ENCODE measurements at regions not wholly inside any gene's neighbourhood (a gene's known extent, or its start where the extent isn't known, plus 50 kb on each side); places are given as distances from the start of the nearest gene placed in this dataset.

GRCh38 chr20:7226156-7226555 lies 458.7 kb downstream of the BMP2 start:
- H3K27ac Mint-ChIP-seq = no peak overlapping the region
- no peaks in the 10 kb centered on the region for H3K4me1 Mint-ChIP-seq (ENCODE audit: low read depth)

GRCh38 chr20:7231303-7231702 lies 463.8 kb downstream of the BMP2 start:
- DNase-seq (no peak), ATAC-seq (replicated peaks in 1 of 2) (no peak)
- H3K27ac Mint-ChIP-seq = no peak overlapping the region
- H3K9me3 Mint-ChIP-seq = peaks cover 3 to 8% of the 10 kb centered on the region in 2 donors
- H3K27me3 Mint-ChIP-seq (ENCODE audit: low read depth) = no peaks in the 10 kb centered on the region
- H3K4me1 Mint-ChIP-seq (ENCODE audit: low read depth) = no peaks in the 10 kb centered on the region
- no peak overlapping the region for H3K4me3 Mint-ChIP-seq
- H3K36me3 Mint-ChIP-seq (ENCODE audit: insufficient read depth in 2 of 2) = no peaks in the 10 kb centered on the region

More at GRCh38 chr20:7226156-7226555, 458.7 kb downstream of the BMP2 start:
- H3K9me3 Mint-ChIP-seq = peaks cover 10 to 11% of the 10 kb centered on the region in 2 donors
- H3K36me3 Mint-ChIP-seq (ENCODE audit: insufficient read depth in 2 of 2) = peaks cover 1 to 2% of the 10 kb centered on the region in 2 donors
- DNase-seq = no peak
- no peak overlapping the region for H3K4me3 Mint-ChIP-seq
- ATAC-seq (replicated peaks in 1 of 2) = no peak
- H3K27me3 Mint-ChIP-seq (ENCODE audit: low read depth) = no peaks in the 10 kb centered on the region

- Mint-ChIP-seq H3K36me3 (ENCODE audit: insufficient read depth in 2 of 2) (no peaks in the 10 kb centered on the region), H3K27ac (no peak overlapping the region), H3K27me3 (ENCODE audit: low read depth) (no peaks in the 10 kb centered on the region), H3K4me1 (ENCODE audit: low read depth) (no peaks in the 10 kb centered on the region), H3K9me3 (peaks cover 3 to 6% of the 10 kb centered on the region in 2 donors), H3K4me3 (no peak overlapping the region)
- ATAC-seq (replicated peaks in 1 of 2) = no peak
- no peak for DNase-seq
Observed at GRCh38 chr20:7232796-7233195, 465.3 kb downstream of the BMP2 start.

GRCh38 chr20:7237251-7237650 lies 469.8 kb downstream of the BMP2 start:
- H3K4me3 Mint-ChIP-seq = no peak overlapping the region
- H3K9me3 Mint-ChIP-seq = peaks cover 6 to 10% of the 10 kb centered on the region in 2 donors
- no peak overlapping the region for H3K27ac Mint-ChIP-seq
- no peak for ATAC-seq (replicated peaks in 1 of 2)
- no peaks in the 10 kb centered on the region for H3K36me3 Mint-ChIP-seq (ENCODE audit: insufficient read depth in 2 of 2)
- H3K27me3 Mint-ChIP-seq (ENCODE audit: low read depth) = no peaks in the 10 kb centered on the region
- no peaks in the 10 kb centered on the region for H3K4me1 Mint-ChIP-seq (ENCODE audit: low read depth)
- DNase-seq = no peak

- Mint-ChIP-seq H3K4me1 (ENCODE audit: low read depth) (no peaks in the 10 kb centered on the region), H3K27me3 (ENCODE audit: low read depth) (no peaks in the 10 kb centered on the region), H3K4me3 (no peak overlapping the region), H3K27ac (no peak overlapping the region), H3K9me3 (peaks cover 4 to 8% of the 10 kb centered on the region in 2 donors), H3K36me3 (ENCODE audit: insufficient read depth in 2 of 2) (no peaks in the 10 kb centered on the region)
- DNase-seq (no peak), ATAC-seq (replicated peaks in 1 of 2) (no peak)
Observed at GRCh38 chr20:7240490-7240889, 473.0 kb downstream of the BMP2 start.

- Mint-ChIP-seq H3K4me1 (ENCODE audit: low read depth) (no peaks in the 10 kb centered on the region), H3K27ac (no peak overlapping the region), H3K9me3 (peaks cover 3 to 8% of the 10 kb centered on the region in 2 donors), H3K27me3 (ENCODE audit: low read depth) (no peaks in the 10 kb centered on the region), H3K36me3 (ENCODE audit: insufficient read depth in 2 of 2) (no peaks in the 10 kb centered on the region), H3K4me3 (no peak overlapping the region)
- ATAC-seq (replicated peaks in 1 of 2) (no peak), DNase-seq (no peak)
Observed at GRCh38 chr20:7248281-7249201, 481.1 kb downstream of the BMP2 start.

- peaks cover 3 to 8% of the 10 kb centered on the region in 2 donors for H3K9me3 Mint-ChIP-seq
- no peaks in the 10 kb centered on the region for H3K27me3 Mint-ChIP-seq (ENCODE audit: low read depth)
- H3K4me1 Mint-ChIP-seq (ENCODE audit: low read depth) = no peaks in the 10 kb centered on the region
- H3K36me3 Mint-ChIP-seq (ENCODE audit: insufficient read depth in 2 of 2) = no peaks in the 10 kb centered on the region
- no peak overlapping the region for H3K27ac Mint-ChIP-seq
- no peak for ATAC-seq (replicated peaks in 1 of 2)
- H3K4me3 Mint-ChIP-seq = no peak overlapping the region
- DNase-seq = no peak
Observed at GRCh38 chr20:7250337-7250736, 482.9 kb downstream of the BMP2 start.

GRCh38 chr20:7257099-7257498 lies 489.6 kb downstream of the BMP2 start:
- no peak overlapping the region for H3K4me3 Mint-ChIP-seq
- no peak overlapping the region for H3K27ac Mint-ChIP-seq
- H3K4me1 Mint-ChIP-seq (ENCODE audit: low read depth) = no peaks in the 10 kb centered on the region
- peaks cover 3 to 8% of the 10 kb centered on the region in 2 donors for H3K9me3 Mint-ChIP-seq
- H3K27me3 Mint-ChIP-seq (ENCODE audit: low read depth) = no peaks in the 10 kb centered on the region
- ATAC-seq (replicated peaks in 1 of 2) = no peak
- no peak for DNase-seq
- H3K36me3 Mint-ChIP-seq (ENCODE audit: insufficient read depth in 2 of 2) = no peaks in the 10 kb centered on the region

- H3K36me3 Mint-ChIP-seq (ENCODE audit: insufficient read depth in 2 of 2) = no peaks in the 10 kb centered on the region
- DNase-seq (no peak), ATAC-seq (replicated peaks in 1 of 2) (no peak)
- no peak overlapping the region for H3K4me3 Mint-ChIP-seq
- H3K9me3 Mint-ChIP-seq = peaks cover 3 to 7% of the 10 kb centered on the region in 2 donors
- H3K27me3 Mint-ChIP-seq (ENCODE audit: low read depth) = no peaks in the 10 kb centered on the region
- no peak overlapping the region for H3K27ac Mint-ChIP-seq
- H3K4me1 Mint-ChIP-seq (ENCODE audit: low read depth) = no peaks in the 10 kb centered on the region
Observed at GRCh38 chr20:7257692-7258466, 490.4 kb downstream of the BMP2 start.

- H3K4me3 Mint-ChIP-seq = no peak overlapping the region
Observed at GRCh38 chr20:7262803-7263202, 495.3 kb downstream of the BMP2 start.

GRCh38 chr20:7264137-7264536 lies 496.7 kb downstream of the BMP2 start:
- H3K36me3 Mint-ChIP-seq (ENCODE audit: insufficient read depth in 2 of 2) = no peaks in the 10 kb centered on the region
- peaks cover under 1 to 3% of the 10 kb centered on the region in 2 donors for H3K9me3 Mint-ChIP-seq
- H3K4me3 Mint-ChIP-seq = no peak overlapping the region
- no peaks in the 10 kb centered on the region for H3K27me3 Mint-ChIP-seq (ENCODE audit: low read depth)
- H3K4me1 Mint-ChIP-seq (ENCODE audit: low read depth) = no peaks in the 10 kb centered on the region
- no peak overlapping the region for H3K27ac Mint-ChIP-seq
- DNase-seq (no peak), ATAC-seq (replicated peaks in 1 of 2) (no peak)

More at GRCh38 chr20:7262803-7263202, 495.3 kb downstream of the BMP2 start:
- Mint-ChIP-seq H3K27ac (no peak overlapping the region), H3K4me1 (ENCODE audit: low read depth) (no peaks in the 10 kb centered on the region), H3K36me3 (ENCODE audit: insufficient read depth in 2 of 2) (no peaks in the 10 kb centered on the region), H3K27me3 (ENCODE audit: low read depth) (no peaks in the 10 kb centered on the region), H3K9me3 (peaks cover 3 to 5% of the 10 kb centered on the region in 2 donors)
- DNase-seq (no peak), ATAC-seq (replicated peaks in 1 of 2) (no peak)

- H3K4me1 Mint-ChIP-seq (ENCODE audit: low read depth) = no peaks in the 10 kb centered on the region
- DNase-seq = no peak
- H3K27ac Mint-ChIP-seq = no peak overlapping the region
- H3K4me3 Mint-ChIP-seq = no peak overlapping the region
- peaks cover 2 to 4% of the 10 kb centered on the region in 2 donors for H3K9me3 Mint-ChIP-seq
- no peak for ATAC-seq (replicated peaks in 1 of 2)
- H3K36me3 Mint-ChIP-seq (ENCODE audit: insufficient read depth in 2 of 2) = no peaks in the 10 kb centered on the region
- H3K27me3 Mint-ChIP-seq (ENCODE audit: low read depth) = no peaks in the 10 kb centered on the region
Observed at GRCh38 chr20:7269452-7269851, 502.0 kb downstream of the BMP2 start.

GRCh38 chr20:7272512-7272911 lies 505.0 kb downstream of the BMP2 start:
- no peaks in the 10 kb centered on the region for H3K27me3 Mint-ChIP-seq (ENCODE audit: low read depth)
- H3K9me3 Mint-ChIP-seq = peaks cover 5 to 6% of the 10 kb centered on the region in 2 donors
- no peaks in the 10 kb centered on the region for H3K36me3 Mint-ChIP-seq (ENCODE audit: insufficient read depth in 2 of 2)
- H3K4me1 Mint-ChIP-seq (ENCODE audit: low read depth) = no peaks in the 10 kb centered on the region
- ATAC-seq (replicated peaks in 1 of 2) (no peak), DNase-seq (no peak)
- H3K4me3 Mint-ChIP-seq = no peak overlapping the region
- no peak overlapping the region for H3K27ac Mint-ChIP-seq

Measured in activated T-cell treated with anti-CD3 and anti-CD28 coated beads, Interleukin-2, amount 50 U/mL, for 72 hours (primary cell).